ENCODE measurements at regions not wholly inside any gene's neighbourhood (a gene's known extent, or its start where the extent isn't known, plus 50 kb on each side); places are given as distances from the start of the nearest gene placed in this dataset.

DNA sequence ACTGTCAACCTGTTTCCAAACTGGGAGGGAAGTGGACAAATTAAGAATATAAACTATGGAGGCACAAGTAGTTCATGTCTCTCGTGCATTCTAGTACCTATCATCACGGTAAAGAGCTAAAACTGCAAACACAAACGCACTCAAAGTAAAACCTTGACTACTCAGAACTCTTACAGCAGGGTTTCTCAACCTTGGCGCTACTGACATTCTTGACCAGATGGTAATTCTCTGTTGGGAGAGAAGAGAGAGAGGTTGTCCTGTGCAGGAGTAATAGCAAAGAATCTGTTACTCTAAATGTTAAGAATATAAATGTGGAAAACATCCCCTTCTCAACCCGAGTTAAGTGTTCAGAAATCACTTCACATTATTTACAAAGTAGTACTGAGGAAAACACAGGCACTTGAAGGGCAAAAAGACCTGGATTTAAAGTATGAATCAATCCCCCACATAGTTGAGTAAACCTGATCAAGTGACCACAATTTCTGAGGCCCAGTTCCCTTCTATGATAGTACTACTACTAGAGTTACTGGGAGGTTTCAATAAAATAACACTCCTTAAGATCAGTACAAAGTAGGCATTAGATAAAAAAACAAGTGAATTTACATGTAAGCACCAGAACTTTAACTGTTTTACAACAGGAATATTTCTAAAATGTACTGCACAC is 73.1 kb upstream of the ARHGAP32 start:
- no peak for DNase-seq

DNA sequence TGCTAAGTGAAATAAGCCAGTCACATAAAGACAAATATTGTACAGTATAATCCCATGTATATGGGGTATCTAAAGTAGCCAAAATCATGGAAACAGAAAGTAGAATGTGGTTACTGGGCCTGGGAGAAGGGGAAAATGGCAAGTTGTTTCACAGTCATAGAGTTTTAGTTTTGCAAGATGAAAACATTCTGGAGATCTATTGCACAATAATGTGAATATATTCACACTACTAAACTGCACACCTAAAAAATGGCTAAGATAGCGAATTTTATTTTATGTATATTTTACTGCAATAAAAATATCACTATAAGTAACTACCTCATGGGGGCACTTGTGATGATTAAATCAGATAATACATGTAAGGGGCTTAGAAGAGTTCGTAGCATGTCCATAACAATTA is 72.0 kb upstream of the ARHGAP32 start:
- no peak for DNase-seq

- no peak for DNase-seq
These were observed 68.6 kb upstream of the ARHGAP32 start for GRCh38 chr11:129260750-129261149.

DNA sequence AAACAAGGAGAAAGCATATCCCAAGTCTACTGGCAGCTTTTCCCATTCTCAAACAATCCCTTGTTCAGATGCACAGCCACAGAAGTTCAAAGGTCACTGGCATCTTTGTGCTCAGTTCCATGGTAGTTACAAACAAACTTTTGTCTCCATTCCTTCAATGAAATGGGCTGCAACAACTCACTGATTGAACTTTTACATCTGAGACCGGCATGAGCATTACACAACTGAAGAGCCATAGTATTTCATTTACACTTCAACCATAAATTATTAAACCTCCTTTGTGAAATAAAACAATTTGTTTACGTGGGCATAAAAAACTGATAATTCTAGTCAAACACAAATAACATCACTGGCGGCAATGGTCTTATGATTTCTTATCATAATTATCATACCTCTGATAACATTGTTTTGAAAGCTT is 67.8 kb upstream of the ARHGAP32 start:
- no peak for DNase-seq

DNA sequence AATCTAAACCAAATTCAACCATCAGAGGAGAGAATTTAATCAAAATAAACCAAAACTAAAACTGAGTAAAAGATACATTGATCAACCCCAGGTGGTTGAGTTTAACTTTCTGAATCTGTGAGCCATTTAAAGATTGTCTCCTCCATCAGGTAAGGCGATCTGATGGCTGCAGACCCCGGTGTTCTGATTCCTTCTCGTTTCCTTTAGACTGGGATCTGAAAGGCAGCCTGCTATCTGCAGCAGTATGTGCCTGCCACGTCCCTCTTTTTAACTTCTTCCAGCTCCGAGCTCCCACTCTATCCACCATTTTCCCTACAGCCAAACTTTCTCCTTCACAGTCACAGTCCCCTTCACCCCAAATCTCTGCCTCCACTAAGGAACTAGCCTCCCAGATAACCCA is 66.1 kb upstream of the ARHGAP32 start:
- no peak for DNase-seq

- DNase-seq = no peak
These were observed 65.4 kb upstream of the ARHGAP32 start for GRCh38 chr11:129257512-129257911.

DNA sequence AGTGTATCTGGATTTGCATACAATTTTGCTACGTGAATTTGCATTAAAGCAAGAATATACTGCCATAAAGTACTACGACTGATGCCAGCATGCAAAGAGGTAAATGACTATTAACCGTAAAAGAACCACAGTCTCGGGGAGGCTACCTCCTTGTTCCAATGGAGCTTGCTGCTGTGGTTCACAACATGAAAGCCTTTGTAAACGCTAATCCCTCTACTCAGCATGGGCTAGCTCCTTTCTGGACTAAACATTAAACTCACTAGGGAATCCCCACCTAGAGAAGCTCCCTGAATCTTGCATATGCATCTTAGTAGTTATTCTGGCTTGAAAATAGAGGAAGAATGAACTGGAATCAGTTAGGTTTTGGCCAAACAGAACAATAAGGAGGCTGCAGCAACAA is 60.5 kb upstream of the ARHGAP32 start:
- DNase-seq = no peak

GRCh38 chr11:129251067-129251466 is 58.9 kb upstream of the ARHGAP32 start:
- DNase-seq = no peak

- DNase-seq = no peak
These were observed 57.8 kb upstream of the ARHGAP32 start for GRCh38 chr11:129249923-129250322.

DNA sequence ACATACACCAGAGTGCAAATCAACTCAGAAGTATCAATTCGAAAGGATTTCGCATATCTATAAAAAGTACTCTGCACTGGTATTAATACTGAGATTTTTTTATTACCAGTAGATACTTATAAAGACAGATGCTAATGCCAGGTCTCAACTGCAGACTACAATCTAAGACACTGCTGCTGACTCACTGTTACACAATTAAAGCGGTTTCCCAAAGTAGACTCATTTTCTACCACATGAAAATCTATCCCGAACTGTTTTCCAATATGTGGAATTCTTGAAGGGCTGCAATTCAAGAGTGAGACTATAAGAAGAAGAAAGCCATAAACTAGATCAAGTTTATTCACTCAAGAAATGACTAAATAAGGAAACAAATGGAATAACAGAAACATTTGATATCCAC is 57.2 kb upstream of the ARHGAP32 start:
- no peak for DNase-seq

DNA sequence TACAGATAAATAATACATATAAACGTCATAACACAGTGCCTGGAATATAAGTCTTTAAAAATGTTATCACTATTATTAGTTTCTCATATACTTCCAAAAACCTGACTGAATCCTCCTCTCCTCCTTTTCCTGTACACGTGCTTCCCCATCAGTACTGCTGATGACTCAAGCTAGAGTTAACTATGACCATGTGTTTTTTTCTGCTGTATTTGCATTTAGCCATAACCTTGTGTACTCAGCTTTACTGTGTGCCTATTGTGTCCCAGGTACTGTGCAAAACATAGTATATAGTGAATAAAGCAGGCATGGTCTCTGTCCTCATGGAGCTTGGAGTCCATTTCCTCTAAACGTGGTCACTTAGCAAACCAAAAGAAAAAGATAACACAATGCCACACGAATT is 56.5 kb upstream of the ARHGAP32 start:
- DNase-seq = no peak

DNA sequence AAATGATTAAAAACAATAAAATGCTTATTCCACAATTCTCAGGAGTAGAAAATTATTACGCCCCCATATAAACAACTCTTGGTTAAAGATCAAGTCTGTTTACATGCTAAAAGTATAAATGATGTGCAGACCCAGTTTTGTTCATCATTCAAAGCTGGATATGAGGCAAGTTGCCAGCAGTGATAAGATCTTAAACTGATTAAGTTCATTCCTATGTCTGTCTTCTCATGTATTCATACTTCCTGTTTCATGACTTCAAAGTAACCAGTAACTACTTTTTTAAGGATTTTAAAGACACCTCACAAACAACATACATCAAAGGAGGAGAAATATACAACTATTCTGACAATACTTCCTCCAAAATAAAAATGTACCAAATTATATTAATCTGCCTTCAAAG is 55.0 kb upstream of the ARHGAP32 start:
- no peak for DNase-seq

DNA sequence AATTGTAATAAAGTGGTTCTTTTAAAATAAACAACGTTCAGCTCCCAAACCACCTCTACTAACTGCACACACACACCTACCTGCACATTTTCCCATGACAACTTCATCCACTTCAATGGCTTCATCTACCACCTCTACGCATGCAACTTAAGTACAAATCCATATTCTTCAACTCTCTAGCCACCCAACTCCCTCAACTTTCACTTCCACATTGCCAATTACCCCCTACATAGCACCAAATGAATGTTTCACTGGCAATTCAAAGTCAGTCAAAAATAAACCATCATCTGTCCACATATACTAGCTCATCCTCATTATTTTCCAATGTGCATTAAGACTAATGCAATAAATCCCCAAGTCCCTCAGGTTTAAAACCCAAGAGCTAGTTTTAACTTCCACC is 50.7 kb upstream of the ARHGAP32 start:
- no peak for DNase-seq

Data from activated naive CD4-positive, alpha-beta T cell (primary cell).